GM19043 (cell line): ENCODE measurements at regions not wholly inside any gene's neighbourhood (a gene's known extent, or its start where the extent isn't known, plus 50 kb on each side); places are given as distances from the start of the nearest gene placed in this dataset.
"Not testable (repeated sequence)": the region's sequence is repeated elsewhere in the genome, so short reads cannot be mapped to it uniquely, and the experiment has no call there.

Experiments
- ATAC-seq: cut with Tn5 transposase; IDR thresholded peaks from one replicate; pipeline ENCODE4 v1.9.1; 2021; ENCODE audit warnings: low read depth; ENCODE audit not compliant: unreplicated experiment

DNA sequence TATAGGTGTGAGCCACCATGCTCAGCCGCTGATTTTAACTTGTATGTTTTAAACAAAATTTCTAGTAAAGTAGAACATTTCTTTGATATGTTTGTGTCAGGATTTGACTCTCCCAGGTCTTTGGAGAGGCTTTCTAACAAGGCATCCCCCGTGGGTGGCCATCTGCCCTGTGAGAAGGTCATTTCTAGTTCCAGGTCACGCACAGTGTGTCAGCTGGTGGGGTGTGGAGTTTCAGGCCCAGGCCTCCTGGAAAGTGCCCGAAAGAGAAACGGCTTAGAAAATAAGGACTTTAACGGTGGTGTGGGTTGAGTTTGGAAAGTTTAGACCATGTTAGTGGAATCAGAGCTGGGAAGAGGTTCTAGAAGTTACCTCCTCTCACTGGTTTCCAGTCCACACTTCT lies 61.0 kb downstream of the SPDYE17 start:
- not testable (repeated sequence) for ATAC-seq

DNA sequence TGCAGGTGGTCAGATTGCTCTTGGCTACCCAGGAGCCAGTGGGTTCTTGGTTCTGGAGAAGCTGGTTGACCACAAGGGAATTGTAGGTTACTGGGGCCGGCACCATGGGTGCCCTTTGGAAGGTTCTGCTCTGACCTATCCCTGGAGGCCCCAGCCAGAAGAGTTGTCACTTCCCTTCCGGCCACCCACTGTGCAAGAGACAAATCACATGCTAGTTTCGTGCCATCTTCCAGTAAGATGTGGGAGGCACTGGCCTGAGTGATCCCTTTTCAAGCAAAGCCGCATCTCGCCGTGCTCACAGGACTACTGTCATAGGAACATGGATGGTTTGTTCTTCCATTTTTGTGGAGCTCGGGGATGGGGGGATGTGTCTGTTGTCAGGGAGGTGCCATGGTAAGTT lies 62.3 kb downstream of the SPDYE17 start:
- ATAC-seq = not testable (repeated sequence)

DNA sequence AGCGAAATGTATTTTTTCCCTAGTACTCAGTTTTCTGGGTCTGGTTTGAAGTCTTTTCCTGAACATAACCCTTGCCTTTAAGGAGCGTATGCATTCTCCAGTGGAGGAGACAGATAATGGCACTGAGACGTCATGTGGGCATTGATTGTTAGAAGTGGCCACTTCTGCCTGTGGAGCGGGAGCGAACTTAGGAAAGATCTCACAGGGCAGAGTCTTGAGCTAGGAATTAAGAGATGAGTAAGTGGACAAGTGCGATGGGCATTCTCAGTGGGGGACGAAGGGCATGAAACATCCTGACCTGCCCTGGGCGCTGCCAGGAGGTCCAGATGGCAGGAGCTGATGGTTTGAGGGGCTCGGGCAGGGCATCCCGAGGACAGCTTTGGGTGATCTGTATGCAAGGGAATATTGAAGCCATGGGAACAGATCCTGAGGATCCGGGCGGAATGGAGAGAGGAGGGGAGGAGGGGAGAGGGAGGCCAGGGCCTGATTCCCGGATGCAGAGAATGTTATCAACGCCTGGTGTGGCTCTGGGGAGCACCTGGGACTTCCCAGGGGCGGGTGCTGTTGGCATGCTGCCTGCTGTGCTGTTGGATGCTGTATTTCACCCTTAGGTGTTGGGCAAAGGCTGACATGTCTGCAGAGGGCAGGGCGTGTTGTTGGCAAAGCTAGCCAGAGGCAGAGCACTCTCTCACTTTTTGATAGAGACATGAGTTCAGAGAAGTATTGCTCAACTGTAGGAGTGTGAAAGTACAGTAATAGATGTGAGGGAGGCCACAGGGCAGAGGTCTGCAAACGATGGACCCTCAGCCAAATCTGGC lies 66.2 kb downstream of the SPDYE17 start:
- not testable (repeated sequence) for ATAC-seq

DNA sequence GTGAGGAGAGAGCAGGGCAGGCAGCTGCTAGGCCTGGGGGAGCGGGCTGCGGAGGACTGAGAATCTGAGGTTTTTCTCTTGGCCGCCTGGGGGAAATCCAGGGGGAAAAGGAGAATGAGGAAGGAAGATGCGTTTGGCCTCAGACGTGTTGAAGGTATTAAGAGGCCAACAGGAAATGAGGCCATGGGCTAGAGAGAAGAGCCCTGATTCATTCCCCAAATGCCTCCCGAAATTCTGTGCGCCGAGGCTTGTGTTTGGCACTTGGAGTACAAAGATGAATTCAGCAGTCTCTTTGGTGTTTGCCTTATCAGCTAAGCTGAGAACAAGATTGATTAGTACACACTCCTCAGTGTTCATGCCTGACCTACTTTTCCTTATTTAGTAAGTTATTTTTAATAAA lies 68.1 kb downstream of the SPDYE17 start:
- ATAC-seq = not testable (repeated sequence)

DNA sequence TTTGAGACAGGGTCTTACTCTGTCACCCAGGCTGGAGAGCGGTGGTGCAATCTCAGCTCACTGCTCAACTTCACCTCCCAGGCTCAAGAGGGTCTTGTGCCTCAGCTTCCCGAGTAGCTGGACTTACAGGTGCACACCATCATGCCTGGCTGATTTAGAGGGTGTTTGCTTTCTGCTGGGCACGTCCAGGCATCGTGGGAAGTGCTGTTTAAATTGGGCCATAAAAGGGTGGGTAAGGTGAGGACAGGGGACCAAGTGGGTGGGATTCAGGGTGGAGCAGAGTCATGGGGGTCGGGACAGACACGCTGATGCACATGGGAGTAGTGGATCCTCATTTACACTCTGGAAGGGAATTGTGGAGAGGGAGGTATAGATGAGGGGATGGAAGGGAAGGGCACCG lies 69.1 kb downstream of the SPDYE17 start:
- ATAC-seq = not testable (repeated sequence)

DNA sequence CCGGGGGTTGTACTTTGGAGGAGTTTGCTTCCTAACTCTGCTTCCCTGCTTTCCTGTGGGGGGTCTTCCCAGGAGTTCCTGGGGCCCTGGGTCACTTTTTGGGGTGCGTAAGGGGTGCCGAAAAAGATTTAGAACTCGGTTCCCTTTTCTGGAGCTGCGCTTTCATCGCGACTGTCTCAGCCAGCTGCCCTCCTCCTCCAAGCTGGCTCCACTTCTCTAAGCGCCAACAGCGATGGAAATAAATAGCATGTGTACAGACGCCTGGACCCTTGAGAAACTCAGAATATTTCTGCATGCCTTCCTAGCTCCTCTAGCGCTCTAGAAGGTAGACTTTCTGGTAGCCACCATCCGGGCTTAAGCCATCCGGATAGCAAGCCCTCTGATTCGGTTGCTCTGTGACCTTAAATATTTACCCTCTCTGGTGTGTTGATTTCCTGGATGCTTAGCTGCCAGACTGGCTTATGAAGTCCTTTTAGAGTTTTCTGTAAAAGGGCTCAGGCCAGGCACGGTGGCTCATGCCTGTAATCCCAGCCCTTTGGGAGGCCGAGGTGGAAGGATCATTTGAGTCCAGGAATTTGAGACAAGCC lies 71.7 kb downstream of the SPDYE17 start:
- ATAC-seq = peak; percentile 22

DNA sequence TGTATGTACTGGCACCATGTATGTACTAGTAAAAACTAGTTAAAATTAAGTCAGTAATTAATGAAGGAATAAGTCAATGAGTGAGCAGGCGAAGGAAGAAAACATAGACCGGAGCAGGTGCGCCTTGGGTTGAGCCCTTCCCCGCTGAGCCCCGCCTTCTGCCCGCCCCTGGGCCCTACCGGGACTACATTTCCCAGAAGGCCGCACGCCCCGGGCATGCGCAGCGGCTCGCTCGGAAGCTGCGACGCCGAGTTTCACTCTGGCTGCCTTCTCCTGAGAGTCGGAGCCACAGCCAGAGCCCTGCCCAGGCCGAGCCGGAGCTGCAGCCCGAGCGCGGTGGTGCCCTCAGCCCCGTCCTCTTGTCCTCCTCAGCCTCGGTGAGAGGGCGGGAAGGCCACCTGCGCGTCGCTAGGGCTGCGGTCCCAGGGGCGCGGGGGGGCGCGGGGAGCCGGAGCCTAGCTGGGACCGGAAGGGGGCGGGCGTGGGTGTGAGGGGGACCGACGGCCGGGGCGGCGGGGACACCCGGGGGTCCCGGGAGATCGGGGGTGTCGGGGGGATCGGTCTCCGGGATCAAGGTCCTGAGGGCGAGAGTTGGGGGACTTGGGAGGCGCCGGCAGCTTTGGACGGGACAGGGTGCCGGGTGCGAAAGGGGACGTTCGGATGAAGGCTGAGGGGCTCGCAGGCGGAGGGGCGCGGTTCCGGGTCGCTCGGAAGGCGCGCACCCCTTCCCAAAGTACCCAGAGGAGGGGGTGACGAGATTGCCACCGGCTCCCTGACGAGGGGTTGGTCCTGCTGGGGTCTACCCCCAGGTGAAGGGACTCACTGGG lies 72.4 kb downstream of the SPDYE17 start:
- ATAC-seq = peak; percentile 97

DNA sequence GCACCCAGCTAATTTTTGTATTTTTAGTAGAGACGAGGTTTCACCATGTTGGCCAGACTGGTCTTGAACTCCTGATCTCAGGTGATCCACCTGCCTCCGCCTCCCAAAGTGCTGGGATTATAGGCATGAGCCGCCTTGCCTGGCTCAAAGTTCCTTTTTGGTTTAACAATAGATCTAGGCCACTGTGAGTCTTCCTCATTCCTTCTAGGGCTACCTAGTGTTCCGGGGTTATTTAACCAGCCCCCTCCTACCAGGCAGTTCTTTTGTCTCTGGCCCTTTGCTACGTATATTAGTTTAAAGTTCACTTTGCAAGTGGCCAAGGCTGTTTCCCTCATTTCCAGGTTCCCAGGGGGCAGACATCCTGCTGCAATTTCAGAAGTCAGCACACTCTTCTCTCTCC lies 75.6 kb downstream of the SPDYE17 start:
- not testable (repeated sequence) for ATAC-seq

DNA sequence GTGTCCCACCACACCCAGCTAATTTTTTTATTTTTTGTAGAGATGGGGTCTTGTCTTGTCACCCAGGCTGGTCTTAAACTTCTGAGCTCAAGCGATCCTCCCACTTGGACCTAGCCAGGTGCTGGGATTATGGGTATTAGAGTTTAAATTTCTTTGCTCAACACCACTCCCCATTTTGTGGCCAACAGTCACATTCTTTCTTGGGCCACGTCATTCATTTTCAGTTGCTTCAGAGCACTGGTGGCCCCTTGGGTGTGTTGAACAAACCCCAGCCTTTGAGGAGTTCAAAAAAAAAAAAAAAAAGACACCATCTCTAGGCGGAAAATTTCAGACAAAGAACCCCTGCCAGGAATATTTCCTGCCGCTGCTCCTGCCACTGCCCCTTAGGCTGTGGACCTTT lies 77.0 kb downstream of the SPDYE17 start:
- not testable (repeated sequence) for ATAC-seq

DNA sequence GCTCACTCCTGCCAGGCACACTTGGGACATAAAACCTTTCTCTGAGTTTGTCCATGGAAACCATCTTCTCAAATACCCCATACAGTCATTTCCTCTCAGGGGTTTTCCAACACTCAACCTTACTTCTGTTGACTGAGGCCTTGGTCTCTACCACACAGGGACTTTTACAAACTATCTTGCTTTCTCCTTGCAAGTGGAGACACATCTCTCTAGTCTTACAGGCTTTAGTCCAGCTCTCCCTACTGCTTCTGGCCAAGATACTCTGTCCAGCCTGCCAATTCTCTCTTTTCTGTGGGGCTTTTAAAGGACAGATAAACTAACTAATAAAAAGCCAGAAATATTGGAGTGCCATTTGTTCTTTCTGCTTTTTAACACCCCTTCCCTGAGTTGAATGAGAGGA lies 87.6 kb downstream of the SPDYE17 start:
- ATAC-seq = peak; percentile 54

DNA sequence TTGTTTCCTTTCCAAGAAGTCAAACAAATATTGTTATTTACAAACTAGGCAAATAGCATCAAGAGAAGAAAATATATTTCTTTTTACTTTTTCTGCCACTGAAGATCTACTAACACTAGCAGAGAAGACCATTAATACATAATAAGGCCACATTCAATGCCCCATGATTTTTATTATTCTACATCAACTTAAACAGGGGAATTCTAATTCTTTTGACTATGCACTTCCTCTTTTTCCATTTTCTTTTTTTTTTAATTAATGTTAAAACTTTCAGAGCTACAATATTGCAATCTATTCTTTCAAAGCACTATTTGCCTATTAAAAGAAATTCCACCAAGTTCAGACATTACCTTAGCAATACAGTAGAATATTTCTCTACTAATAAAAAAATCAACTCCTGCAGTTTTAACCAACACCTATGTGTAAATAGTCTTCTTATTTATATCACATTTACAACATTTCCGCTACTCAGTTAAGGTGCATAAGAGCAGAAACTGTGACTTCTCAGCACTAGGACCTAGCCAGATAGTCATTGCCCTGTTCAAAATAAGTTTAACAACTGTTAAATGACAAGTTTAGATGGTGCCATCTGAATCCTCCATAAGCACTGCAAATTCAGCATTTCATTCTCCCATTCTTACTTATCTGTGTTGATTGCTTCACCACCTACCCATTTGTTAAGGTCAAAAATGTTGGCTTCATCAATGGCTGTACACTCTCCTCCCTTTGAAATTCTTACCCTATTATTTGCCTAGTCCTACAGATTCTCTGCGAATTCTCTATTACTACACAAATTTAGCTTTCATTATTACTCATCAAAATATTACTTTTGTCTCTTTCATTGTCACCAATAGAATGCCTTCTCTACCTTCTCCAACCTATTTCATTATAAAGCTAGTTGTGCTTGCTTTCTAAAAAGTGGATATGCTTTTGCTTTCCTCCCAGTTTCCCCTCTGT lies 90.1 kb downstream of the SPDYE17 start:
- ATAC-seq = peak; percentile 46

DNA sequence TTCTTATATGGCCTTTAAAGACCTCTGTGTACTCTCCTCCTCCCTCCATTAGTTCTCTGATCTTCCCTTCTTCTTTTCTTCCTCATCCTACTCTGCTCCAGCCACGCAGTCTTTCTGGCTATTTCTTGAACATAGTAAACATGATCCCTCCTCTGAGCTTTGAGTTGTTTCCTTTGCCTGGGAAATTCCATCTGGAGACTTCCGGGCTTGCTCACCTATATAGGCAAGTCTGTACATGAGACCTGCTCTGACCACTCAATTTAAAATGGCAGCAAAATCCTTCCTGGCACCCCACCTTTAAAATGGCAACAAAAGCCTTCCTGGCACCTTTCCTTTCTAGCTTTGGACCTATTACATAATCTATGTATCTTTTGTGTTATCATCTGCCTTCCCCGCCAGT lies 94.4 kb downstream of the SPDYE17 start:
- ATAC-seq = not testable (repeated sequence)

DNA sequence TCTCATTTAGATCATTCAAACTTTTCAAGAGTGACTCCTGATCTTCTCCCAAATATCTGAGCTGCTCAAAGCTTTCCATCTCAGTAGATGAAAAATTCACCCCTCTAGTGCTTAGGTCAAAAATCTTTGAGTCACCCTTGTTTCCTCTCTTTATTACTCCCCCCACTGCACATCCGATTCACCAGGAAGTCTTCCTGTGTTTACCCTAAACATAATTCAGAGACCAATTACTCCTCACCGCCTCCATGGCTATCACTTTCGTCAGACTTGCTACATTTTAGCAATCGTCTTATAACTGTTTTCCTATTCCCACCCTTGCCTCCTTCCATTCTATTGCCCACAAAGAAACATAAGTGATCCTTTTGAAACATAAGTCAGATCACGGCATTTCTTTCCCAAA lies 94.8 kb downstream of the SPDYE17 start:
- not testable (repeated sequence) for ATAC-seq

DNA sequence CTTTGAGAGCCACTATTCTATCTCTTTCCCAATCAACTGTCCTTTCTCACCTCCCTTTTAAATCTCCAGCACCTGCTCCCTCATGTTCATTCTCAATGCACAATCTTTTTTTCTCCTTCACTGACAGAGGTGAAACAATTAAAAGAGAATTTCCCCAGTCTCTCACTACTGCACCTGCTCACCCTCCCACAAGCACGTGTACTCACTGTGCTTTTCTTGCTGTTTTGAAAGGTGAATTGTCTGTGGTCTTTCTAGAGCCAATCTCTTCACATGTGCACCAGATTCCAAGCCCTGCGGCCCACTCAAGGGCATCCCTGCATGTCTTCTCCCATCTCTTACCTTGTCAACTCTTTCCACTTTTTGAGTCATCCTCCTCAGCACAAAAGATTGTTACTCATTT lies 95.8 kb downstream of the SPDYE17 start:
- ATAC-seq = not testable (repeated sequence)

DNA sequence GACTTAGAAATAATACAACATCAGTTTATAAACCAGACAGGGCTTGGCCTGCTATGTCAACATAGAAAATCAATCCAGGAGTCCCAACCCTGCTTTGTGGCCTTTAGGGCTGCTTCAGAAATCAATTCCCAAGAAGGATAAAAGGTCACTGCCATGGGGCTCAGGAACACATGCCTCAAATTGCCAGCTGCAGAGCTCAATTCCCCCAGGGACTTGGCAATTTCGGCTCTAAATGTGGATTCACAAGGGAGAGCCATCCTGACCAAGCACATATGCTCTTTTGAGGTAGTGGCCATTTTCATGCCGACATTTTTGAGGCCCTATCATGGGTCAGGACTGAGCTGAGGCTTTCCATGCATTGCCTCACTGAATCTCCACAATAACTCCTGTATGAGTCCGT lies 97.5 kb downstream of the SPDYE17 start:
- ATAC-seq = not testable (repeated sequence)

DNA sequence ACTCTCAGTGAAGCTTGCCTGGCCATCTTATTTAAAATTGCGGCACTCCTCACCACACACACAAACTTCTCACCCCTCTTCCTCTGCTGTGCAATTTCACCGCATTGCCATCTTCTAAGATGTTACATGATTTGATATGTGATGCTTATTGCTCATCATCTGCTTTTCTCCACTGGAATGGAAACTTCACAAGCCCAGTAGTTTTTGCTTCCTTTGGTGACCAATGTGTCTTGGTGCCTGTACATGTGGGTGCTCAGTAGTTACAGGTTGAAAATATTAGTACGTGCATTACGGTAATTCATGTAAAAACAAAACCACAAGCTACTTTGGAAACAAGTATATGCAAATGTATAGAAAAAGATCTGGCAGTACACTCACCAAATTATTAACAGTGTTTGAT lies 99.2 kb downstream of the SPDYE17 start:
- peak; percentile 74 for ATAC-seq

DNA sequence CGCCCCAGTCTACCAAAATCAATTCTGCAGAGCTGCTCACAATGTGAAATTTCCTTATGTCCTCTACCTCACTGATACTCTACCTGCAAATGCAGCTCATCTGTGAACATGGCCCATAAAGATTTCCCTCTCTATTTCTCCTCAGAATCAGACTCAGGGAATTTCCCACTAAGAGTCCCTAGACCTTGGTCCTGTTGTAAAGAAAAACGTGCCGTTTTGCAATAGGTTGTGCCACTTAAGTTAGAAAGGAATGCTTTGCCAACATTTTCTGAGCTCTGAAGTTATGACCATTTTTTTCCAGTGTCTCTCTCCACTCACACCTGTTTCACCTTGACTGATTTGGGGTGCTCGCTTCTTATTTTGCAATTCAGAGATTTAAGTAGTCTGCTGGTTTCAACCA lies 100.7 kb downstream of the SPDYE17 start:
- not testable (repeated sequence) for ATAC-seq

DNA sequence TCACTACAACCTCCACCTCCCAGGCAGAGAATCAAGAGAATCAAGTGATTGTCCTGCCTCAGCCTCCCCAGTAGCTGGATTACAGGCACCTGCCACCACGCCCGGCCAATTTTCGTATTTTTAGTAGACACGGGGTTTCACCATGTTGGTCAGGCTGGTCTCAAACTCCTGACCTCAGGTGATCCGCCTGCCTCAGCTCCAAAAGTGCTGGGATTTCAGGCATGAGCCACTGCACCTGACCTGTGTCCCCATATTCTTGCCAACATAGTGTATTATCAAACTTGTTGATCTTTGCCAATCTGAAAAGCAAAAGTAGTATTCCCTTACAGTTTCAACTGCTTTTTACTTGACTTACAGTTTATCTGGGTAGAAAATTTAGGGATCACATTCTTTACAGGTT lies 101.7 kb downstream of the SPDYE17 start:
- not testable (repeated sequence) for ATAC-seq

DNA sequence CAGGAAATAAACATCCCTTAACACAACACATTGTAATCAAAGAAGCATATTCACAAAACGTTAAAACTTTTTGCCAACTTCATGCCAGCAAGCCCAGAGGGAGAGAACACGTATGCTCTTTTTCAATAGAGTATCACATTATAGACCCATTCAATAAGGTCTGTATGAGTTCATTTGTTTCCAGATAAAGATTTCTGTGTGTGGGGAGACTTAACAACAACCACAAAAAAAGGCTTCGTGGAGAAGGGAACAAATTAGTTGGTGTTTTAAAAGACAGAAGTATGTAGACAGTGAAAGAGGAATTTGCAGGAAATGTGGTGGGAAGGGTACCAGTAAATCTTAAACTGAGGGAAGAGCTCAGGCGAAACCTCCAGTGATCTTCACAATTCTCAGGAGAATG lies 103.4 kb downstream of the SPDYE17 start:
- ATAC-seq = not testable (repeated sequence)

DNA sequence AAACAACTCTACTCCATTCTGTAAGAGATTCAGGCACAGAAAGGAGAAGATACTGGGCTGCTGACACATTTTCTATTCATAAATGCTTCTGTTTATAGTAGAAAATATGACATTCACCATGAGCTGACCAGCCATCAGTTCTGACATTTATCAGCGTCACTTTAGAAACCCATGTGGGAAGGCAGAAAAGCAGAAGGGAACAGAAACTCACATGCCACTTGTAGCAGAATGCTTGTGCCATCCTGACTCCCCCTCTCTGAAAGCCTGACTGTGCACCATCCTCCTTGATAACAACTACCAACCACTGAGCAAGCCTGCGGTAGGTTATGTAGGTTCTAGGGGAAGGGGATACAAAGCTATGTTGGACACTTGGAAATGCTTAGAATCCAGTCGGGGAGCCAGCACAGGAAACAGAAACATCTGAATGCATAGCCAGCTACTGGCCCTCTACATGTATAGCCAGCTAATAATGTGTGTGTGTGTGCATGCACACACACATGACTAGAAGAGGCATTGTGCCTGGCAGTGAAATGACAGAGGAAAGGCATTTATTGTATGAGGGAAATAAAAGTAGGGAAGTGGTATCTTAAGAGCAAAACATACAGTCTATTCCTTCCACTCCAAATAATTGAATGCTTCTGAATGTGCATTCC lies 104.3 kb downstream of the SPDYE17 start:
- peak; percentile 66 for ATAC-seq
